ENCODE measurements at regions not wholly inside any gene's neighbourhood (a gene's known extent, or its start where the extent isn't known, plus 50 kb on each side); places are given as distances from the start of the nearest gene placed in this dataset.

- no peak overlapping the region for H3K9ac ChIP-seq (ENCODE audit: low read length)
- no peak overlapping the region for H3K4me3 ChIP-seq (ENCODE audit: low read length)
- H3K36me3 ChIP-seq (replicated peaks; ENCODE audit: low read depth, low read length): no peaks in the 10 kb centered on the region
- no peak overlapping the region for H3K4me2 ChIP-seq (ENCODE audit: low read length)
- no peak overlapping the region for H3K27ac ChIP-seq (ENCODE audit: low read length)
- no peaks in the 10 kb centered on the region for H3K27me3 ChIP-seq (ENCODE audit: low read depth, low read length)
- no peaks in the 10 kb centered on the region for H3K79me2 ChIP-seq (ENCODE audit: low read length)
- H3K4me1 ChIP-seq (ENCODE audit: low read length): no peaks in the 10 kb centered on the region
- no peaks in the 10 kb centered on the region for H3K9me3 ChIP-seq (ENCODE audit: insufficient read depth, low read length)
- no peak overlapping the region for H2AFZ ChIP-seq (ENCODE audit: low read depth, low read length)
- H4K20me1 ChIP-seq (ENCODE audit: insufficient read depth, low read length): no peaks in the 10 kb centered on the region
- TF ChIP-seq CTCF (IDR thresholded peaks at IDR 0.05; ENCODE audit: low read depth, low read length): no peak
- TF ChIP-seq EZH2phosphoT487 (IDR thresholded peaks at IDR 0.05; ENCODE audit: low read depth): no peak
Measured at GRCh38 chr7:54080971-54081370, 461.2 kb upstream of the VSTM2A start.

GRCh38 chr7:54084340-54084739 is 457.8 kb upstream of the VSTM2A start:
- Histone ChIP-seq H3K9ac (ENCODE audit: low read length) (no peak overlapping the region), H3K27ac (ENCODE audit: low read length) (no peak overlapping the region), H3K79me2 (ENCODE audit: low read length) (no peaks in the 10 kb centered on the region), H3K9me3 (ENCODE audit: insufficient read depth, low read length) (no peaks in the 10 kb centered on the region), H3K4me3 (ENCODE audit: low read length) (no peak overlapping the region), H3K4me2 (ENCODE audit: low read length) (no peak overlapping the region), H2AFZ (ENCODE audit: low read depth, low read length) (no peak overlapping the region), H3K27me3 (ENCODE audit: low read depth, low read length) (no peaks in the 10 kb centered on the region), H3K4me1 (ENCODE audit: low read length) (no peaks in the 10 kb centered on the region), H3K36me3 (replicated peaks; ENCODE audit: low read depth, low read length) (no peaks in the 10 kb centered on the region), H4K20me1 (ENCODE audit: insufficient read depth, low read length) (no peaks in the 10 kb centered on the region)
- no peak for TF ChIP-seq EZH2phosphoT487 (IDR thresholded peaks at IDR 0.05; ENCODE audit: low read depth)
- no peak for TF ChIP-seq CTCF (IDR thresholded peaks at IDR 0.05; ENCODE audit: low read depth, low read length)

DNA sequence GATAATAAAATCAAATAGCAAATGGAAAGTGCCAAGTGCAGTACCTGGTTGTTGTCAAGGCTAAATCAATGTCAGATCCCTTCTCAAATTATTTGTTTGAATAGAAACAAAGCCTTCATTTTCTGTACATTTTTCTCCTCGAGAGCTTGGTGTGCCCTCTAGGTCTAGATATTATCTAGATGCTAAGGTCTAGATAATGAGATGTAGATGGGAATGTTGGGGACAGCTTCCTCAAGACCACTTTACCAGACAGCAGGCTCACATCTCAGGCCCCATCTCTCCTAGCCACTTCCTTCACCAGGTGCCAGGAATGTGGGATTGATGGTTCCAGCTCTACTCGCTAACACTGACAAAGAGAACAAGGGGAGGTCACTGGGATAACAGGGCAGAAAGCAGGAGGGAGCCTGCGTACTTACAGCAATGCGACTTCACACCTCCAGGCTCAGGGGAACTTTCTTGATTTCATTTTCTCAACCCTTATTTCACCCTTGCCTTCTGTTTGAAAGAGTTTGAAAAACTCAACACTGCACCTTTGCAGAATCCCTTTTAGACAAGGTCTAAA is 451.4 kb upstream of the VSTM2A start:
- H3K36me3 ChIP-seq (replicated peaks; ENCODE audit: low read depth, low read length): no peaks in the 10 kb centered on the region
- no peak overlapping the region for H3K9ac ChIP-seq (ENCODE audit: low read length)
- H3K4me3 ChIP-seq (ENCODE audit: low read length): no peak overlapping the region
- no peaks in the 10 kb centered on the region for H3K27me3 ChIP-seq (ENCODE audit: low read depth, low read length)
- no peak overlapping the region for H3K27ac ChIP-seq (ENCODE audit: low read length)
- H4K20me1 ChIP-seq (ENCODE audit: insufficient read depth, low read length): no peaks in the 10 kb centered on the region
- TF ChIP-seq CTCF (IDR thresholded peaks at IDR 0.05; ENCODE audit: low read depth, low read length) (no peak), EZH2phosphoT487 (IDR thresholded peaks at IDR 0.05; ENCODE audit: low read depth) (no peak)
- H3K4me1 ChIP-seq (ENCODE audit: low read length): no peaks in the 10 kb centered on the region
- H3K9me3 ChIP-seq (ENCODE audit: insufficient read depth, low read length): no peaks in the 10 kb centered on the region
- no peak overlapping the region for H2AFZ ChIP-seq (ENCODE audit: low read depth, low read length)
- no peaks in the 10 kb centered on the region for H3K79me2 ChIP-seq (ENCODE audit: low read length)
- H3K4me2 ChIP-seq (ENCODE audit: low read length): no peak overlapping the region

GRCh38 chr7:54091322-54091721 is 450.9 kb upstream of the VSTM2A start:
- no peak overlapping the region for H3K4me3 ChIP-seq (ENCODE audit: low read length)
- H4K20me1 ChIP-seq (ENCODE audit: insufficient read depth, low read length): no peaks in the 10 kb centered on the region
- no peak overlapping the region for H2AFZ ChIP-seq (ENCODE audit: low read depth, low read length)
- no peak for TF ChIP-seq CTCF (IDR thresholded peaks at IDR 0.05; ENCODE audit: low read depth, low read length)
- TF ChIP-seq EZH2phosphoT487 (IDR thresholded peaks at IDR 0.05; ENCODE audit: low read depth): no peak
- no peaks in the 10 kb centered on the region for H3K4me1 ChIP-seq (ENCODE audit: low read length)
- no peaks in the 10 kb centered on the region for H3K36me3 ChIP-seq (replicated peaks; ENCODE audit: low read depth, low read length)
- no peaks in the 10 kb centered on the region for H3K9me3 ChIP-seq (ENCODE audit: insufficient read depth, low read length)
- H3K9ac ChIP-seq (ENCODE audit: low read length): no peak overlapping the region
- no peak overlapping the region for H3K4me2 ChIP-seq (ENCODE audit: low read length)
- H3K27me3 ChIP-seq (ENCODE audit: low read depth, low read length): no peaks in the 10 kb centered on the region
- H3K27ac ChIP-seq (ENCODE audit: low read length): no peak overlapping the region
- H3K79me2 ChIP-seq (ENCODE audit: low read length): no peaks in the 10 kb centered on the region

All from OCI-LY3 (cell line).